ENCODE measurements at regions not wholly inside any gene's neighbourhood (a gene's known extent, or its start where the extent isn't known, plus 50 kb on each side); places are given as distances from the start of the nearest gene placed in this dataset.

- TF ChIP-seq CTCF (IDR thresholded peaks at IDR 0.05) (no peak), SMC3 (IDR thresholded peaks at IDR 0.05; ENCODE audit: low read depth, low read length) (no peak), SIN3A (IDR thresholded peaks at IDR 0.05; ENCODE audit: borderline replicate concordance, low read depth, low read length) (no peak), PBX3 (IDR thresholded peaks at IDR 0.05) (no peak), RCOR1 (IDR thresholded peaks at IDR 0.05; ENCODE audit: low read length) (no peak), ELF1 (IDR thresholded peaks at IDR 0.05) (no peak), POLR2AphosphoS5 (IDR thresholded peaks at IDR 0.05; ENCODE audit: low read depth, low read length) (no peak), GABPA (IDR thresholded peaks at IDR 0.05; ENCODE audit: low read depth) (no peak), TAF1 (IDR thresholded peaks at IDR 0.05; ENCODE audit: borderline replicate concordance, low read depth, low read length) (no peak), RFX5 (IDR thresholded peaks at IDR 0.05; ENCODE audit: low read length) (no peak), GATA2 (CRISPR knock-in tag; IDR thresholded peaks at IDR 0.05) (no peak), EP300 (IDR thresholded peaks at IDR 0.05; ENCODE audit: borderline replicate concordance in 1 of 2, low read depth in 1 of 2, low read length in 1 of 2) (no peak), EZH2phosphoT487 (IDR thresholded peaks at IDR 0.05; ENCODE audit: borderline replicate concordance, low read depth) (no peak)
Measured at GRCh38 chr10:91571671-91572070, 61.2 kb downstream of the PPP1R3C start.
